ENCODE measurements at regions not wholly inside any gene's neighbourhood (a gene's known extent, or its start where the extent isn't known, plus 50 kb on each side); places are given as distances from the start of the nearest gene placed in this dataset.

DNA sequence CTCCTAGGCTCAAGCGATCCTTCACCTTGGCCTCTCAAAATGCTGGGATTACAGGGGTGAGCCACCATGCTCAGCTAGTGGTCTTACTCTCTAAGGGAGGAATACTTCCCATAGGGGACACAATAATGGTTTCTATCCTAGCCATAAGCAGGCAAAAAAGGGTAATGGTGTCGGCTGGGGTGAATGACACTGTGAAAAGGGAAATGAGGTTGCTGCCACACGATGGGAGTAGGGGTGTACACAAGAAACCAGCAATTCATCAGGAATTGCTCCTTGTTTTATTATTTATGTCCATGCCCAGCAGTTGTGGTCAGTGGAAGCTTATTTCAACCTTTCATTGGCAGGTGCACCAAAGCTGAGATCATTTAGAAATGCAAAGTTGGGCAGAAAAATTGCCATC is 70.3 kb upstream of the ZFR start:
- intact Hi-C loops (cut with DNase I), result no loop called here
- Histone ChIP-seq H3K27ac (no peak overlapping the region), H3K27me3 (no peaks in the 10 kb centered on the region), H3K4me1 (no peaks in the 10 kb centered on the region), H3K9me3 (no peaks in the 10 kb centered on the region), H3K4me3 (no peak overlapping the region), H3K36me3 (no peaks in the 10 kb centered on the region)
- DNase-seq (ENCODE audit: extremely low spot score in 2 of 2), result no peak
- TF ChIP-seq CTCF (IDR thresholded peaks at IDR 0.05) (no peak), POLR2A (IDR thresholded peaks at IDR 0.05) (no peak), POLR2AphosphoS5 (IDR thresholded peaks at IDR 0.05; ENCODE audit: insufficient read depth in 1 of 2, low read depth in 1 of 2) (no peak)

- no peaks in the 10 kb centered on the region for H3K36me3 ChIP-seq
- H3K9me3 ChIP-seq, result no peaks in the 10 kb centered on the region
- intact Hi-C loops (cut with DNase I), result loop anchor here (1.0 kb wide), 1 partner anchor 12 kb away; no protein-coding TSS in a partner anchor
- no peak for TF ChIP-seq POLR2AphosphoS5 (IDR thresholded peaks at IDR 0.05; ENCODE audit: insufficient read depth in 1 of 2, low read depth in 1 of 2)
- no peak for TF ChIP-seq CTCF (IDR thresholded peaks at IDR 0.05)
- no peak for TF ChIP-seq POLR2A (IDR thresholded peaks at IDR 0.05)
- no peak overlapping the region for H3K4me3 ChIP-seq
- no peaks in the 10 kb centered on the region for H3K27me3 ChIP-seq
- H3K4me1 ChIP-seq, result peaks cover 3% of the 10 kb centered on the region
- no peak for DNase-seq (ENCODE audit: extremely low spot score in 2 of 2)
- H3K27ac ChIP-seq, result no peak overlapping the region
Observed at GRCh38 chr5:32512926-32513325, 68.4 kb upstream of the ZFR start.

GRCh38 chr5:32511776-32512374 is 67.3 kb upstream of the ZFR start:
- intact Hi-C loops (cut with DNase I), result loop anchor here (1.0 kb wide), 1 partner anchor 13 kb away; no protein-coding TSS in a partner anchor
- no peak for DNase-seq (ENCODE audit: extremely low spot score in 2 of 2)
- Histone ChIP-seq H3K27ac (no peak overlapping the region), H3K4me3 (no peak overlapping the region), H3K4me1 (peaks cover 13% of the 10 kb centered on the region), H3K27me3 (no peaks in the 10 kb centered on the region), H3K36me3 (no peaks in the 10 kb centered on the region), H3K9me3 (no peaks in the 10 kb centered on the region)
- TF ChIP-seq POLR2A (IDR thresholded peaks at IDR 0.05) (no peak), POLR2AphosphoS5 (IDR thresholded peaks at IDR 0.05; ENCODE audit: insufficient read depth in 1 of 2, low read depth in 1 of 2) (no peak), CTCF (IDR thresholded peaks at IDR 0.05) (no peak)

DNA sequence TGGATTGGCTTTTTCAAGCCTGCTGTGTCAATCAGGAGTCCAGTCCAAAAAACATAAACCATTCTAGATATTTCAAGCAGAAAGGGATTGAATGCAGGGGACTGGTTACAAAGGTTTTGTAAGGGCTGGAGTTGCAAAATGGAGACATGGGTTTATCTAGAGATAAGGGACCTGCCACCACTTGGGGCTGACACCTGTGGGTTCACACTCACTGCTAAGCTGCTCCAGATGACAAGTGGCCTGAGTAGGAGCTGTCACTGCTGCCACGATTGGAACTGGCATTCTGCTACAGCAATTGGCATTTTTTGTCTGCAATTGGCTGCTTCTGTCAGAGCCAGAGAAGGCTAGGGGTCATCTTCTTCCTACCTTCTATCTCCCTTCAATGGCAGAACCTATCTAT is 66.3 kb upstream of the ZFR start:
- peaks cover 23% of the 10 kb centered on the region for H3K4me1 ChIP-seq
- TF ChIP-seq CTCF (IDR thresholded peaks at IDR 0.05) (no peak), POLR2A (IDR thresholded peaks at IDR 0.05) (no peak), POLR2AphosphoS5 (IDR thresholded peaks at IDR 0.05; ENCODE audit: insufficient read depth in 1 of 2, low read depth in 1 of 2) (no peak)
- no peaks in the 10 kb centered on the region for H3K36me3 ChIP-seq
- H3K27me3 ChIP-seq, result no peaks in the 10 kb centered on the region
- DNase-seq (ENCODE audit: extremely low spot score in 2 of 2), result no peak
- H3K4me3 ChIP-seq, result no peak overlapping the region
- H3K27ac ChIP-seq, result no peak overlapping the region
- H3K9me3 ChIP-seq, result no peaks in the 10 kb centered on the region
- intact Hi-C loops (cut with DNase I), result no loop called here
